Neural progenitor cell (in vitro differentiated cells): ENCODE measurements at regions not wholly inside any gene's neighbourhood (a gene's known extent, or its start where the extent isn't known, plus 50 kb on each side); places are given as distances from the start of the nearest gene placed in this dataset.

Source experiments
- CTCF ChIP-seq: fragments of 200-600 bp; sonication (generic); IDR thresholded peaks from 2 replicates; pipeline ENCODE4 v1.5.1; 2017; ENCODE audit warnings: antibody characterized with exemption, mild to moderate bottlenecking
- EZH2phosphoT487 ChIP-seq: fragments of 200-600 bp; sonication (generic); IDR thresholded peaks from 2 replicates; pipeline ENCODE4 v1.6.1; 2017; ENCODE audit warnings: antibody characterized with exemption

- TF ChIP-seq CTCF (no peak), EZH2phosphoT487 (no peak)
These were observed 648.8 kb upstream of the KCNMB2 start for GRCh38 chr3:177887475-177887874.
